MCF 10A (cell line): ENCODE measurements at regions not wholly inside any gene's neighbourhood (a gene's known extent, or its start where the extent isn't known, plus 50 kb on each side); places are given as distances from the start of the nearest gene placed in this dataset.

Source experiments
- BruUV-seq: library from RNA; stranded (reverse); fragments of 400-500 nt; replicated peaks from 2 replicates; lab custom pipeline; 2021; lab: Mats Ljungman, UMichigan
- CTCF ChIA-PET: fragments of 300-600 bp; sonication (Branson Sonifier 250); formaldehyde crosslinking; extraction: SDS; loops from one replicate; lab custom pipeline; 2021; ENCODE audit warnings: antibody characterized with exemption, inconsistent platforms; lab: Yijun Ruan, JAX
- POLR2A ChIA-PET: fragments of 300-600, 350-650 bp; sonication (Branson Sonifier 250); formaldehyde crosslinking; extraction: SDS; loops from one replicate; lab custom pipeline; 2020; ENCODE audit warnings: antibody characterized with exemption, inconsistent platforms; lab: Yijun Ruan, JAX
- DNase-seq: peaks from one replicate; pipeline ENCODE4 v3.0.0-alpha.2; 2018; ENCODE audit not compliant: unreplicated experiment
- H3K27ac Mint-ChIP-seq: one replicate; pipeline ENCODE4 v1.8.0; 2022; ENCODE audit warnings: mild to moderate bottlenecking, low read depth, mixed read lengths; ENCODE audit not compliant: unreplicated experiment
- H3K27me3 Mint-ChIP-seq: one replicate; pipeline ENCODE4 v1.8.0; 2022; ENCODE audit warnings: mixed read lengths; ENCODE audit not compliant: insufficient read depth, unreplicated experiment
- H3K36me3 Mint-ChIP-seq: one replicate; pipeline ENCODE4 v1.8.0; 2022; ENCODE audit warnings: mild to moderate bottlenecking, moderate library complexity, mixed read lengths; ENCODE audit not compliant: insufficient read depth, unreplicated experiment
- H3K4me1 Mint-ChIP-seq: one replicate; pipeline ENCODE4 v1.8.0; 2022; ENCODE audit warnings: mixed read lengths; ENCODE audit not compliant: insufficient read depth, unreplicated experiment
- H3K4me3 Mint-ChIP-seq: one replicate; pipeline ENCODE4 v1.8.0; 2022; ENCODE audit warnings: mild to moderate bottlenecking, moderate library complexity, mixed read lengths; ENCODE audit not compliant: unreplicated experiment
- H3K9me3 Mint-ChIP-seq: one replicate; pipeline ENCODE4 v1.8.0; 2022; ENCODE audit warnings: mixed read lengths; ENCODE audit not compliant: unreplicated experiment
- intact Hi-C: fragments of 100-400 bp; cut with micrococcal nuclease; formaldehyde crosslinking; loops from 2 replicates; pipeline ENCODE4 v1.14.1; 2022
- TF ChIP-seq, protein P1 (sequence below): fragments of 200-600 bp; IDR thresholded peaks from one replicate; pipeline ENCODE4 v1.8.0; 2022; ENCODE audit warnings: antibody characterized with exemption, mild to moderate bottlenecking; ENCODE audit not compliant: unreplicated experiment

DNA sequence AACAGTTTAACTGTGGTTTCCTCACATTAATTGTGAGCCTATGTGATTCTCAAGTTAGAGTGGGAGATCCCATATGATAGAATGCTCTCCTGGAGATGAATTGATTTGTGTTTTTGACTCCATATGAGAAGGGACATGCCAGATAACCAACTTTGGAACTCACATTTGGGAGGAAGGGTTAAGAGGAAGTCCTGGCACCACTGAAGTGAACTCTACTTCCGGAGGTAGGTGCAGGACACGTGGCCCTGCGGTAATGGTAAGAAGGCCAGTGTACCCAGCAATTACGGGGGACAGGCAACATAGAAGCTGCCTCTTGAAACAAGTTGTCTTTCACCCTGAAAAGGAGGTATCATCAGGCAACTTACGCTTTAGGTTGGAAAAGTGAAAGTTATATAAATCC is 146.6 kb upstream of the RFX3 start:
- H3K36me3 Mint-ChIP-seq = no peaks in the 10 kb centered on the region
- H3K4me3 Mint-ChIP-seq = no peak overlapping the region
- no peaks in the 10 kb centered on the region for H3K9me3 Mint-ChIP-seq
- BruUV-seq = no TSS peak
- TF ChIP-seq, protein P1, sequence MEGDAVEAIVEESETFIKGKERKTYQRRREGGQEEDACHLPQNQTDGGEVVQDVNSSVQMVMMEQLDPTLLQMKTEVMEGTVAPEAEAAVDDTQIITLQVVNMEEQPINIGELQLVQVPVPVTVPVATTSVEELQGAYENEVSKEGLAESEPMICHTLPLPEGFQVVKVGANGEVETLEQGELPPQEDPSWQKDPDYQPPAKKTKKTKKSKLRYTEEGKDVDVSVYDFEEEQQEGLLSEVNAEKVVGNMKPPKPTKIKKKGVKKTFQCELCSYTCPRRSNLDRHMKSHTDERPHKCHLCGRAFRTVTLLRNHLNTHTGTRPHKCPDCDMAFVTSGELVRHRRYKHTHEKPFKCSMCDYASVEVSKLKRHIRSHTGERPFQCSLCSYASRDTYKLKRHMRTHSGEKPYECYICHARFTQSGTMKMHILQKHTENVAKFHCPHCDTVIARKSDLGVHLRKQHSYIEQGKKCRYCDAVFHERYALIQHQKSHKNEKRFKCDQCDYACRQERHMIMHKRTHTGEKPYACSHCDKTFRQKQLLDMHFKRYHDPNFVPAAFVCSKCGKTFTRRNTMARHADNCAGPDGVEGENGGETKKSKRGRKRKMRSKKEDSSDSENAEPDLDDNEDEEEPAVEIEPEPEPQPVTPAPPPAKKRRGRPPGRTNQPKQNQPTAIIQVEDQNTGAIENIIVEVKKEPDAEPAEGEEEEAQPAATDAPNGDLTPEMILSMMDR = no peak
- POLR2A ChIA-PET = no interaction called here
- no peak for DNase-seq
- no peaks in the 10 kb centered on the region for H3K27me3 Mint-ChIP-seq
- H3K4me1 Mint-ChIP-seq = peaks cover 6% of the 10 kb centered on the region
- intact Hi-C loops = no loop called here
- no peak overlapping the region for H3K27ac Mint-ChIP-seq
- CTCF ChIA-PET = interaction anchor here (0.7 kb wide), 1 partner anchor 814 kb away, joined by 4 read pairs; no protein-coding TSS in a partner anchor

DNA sequence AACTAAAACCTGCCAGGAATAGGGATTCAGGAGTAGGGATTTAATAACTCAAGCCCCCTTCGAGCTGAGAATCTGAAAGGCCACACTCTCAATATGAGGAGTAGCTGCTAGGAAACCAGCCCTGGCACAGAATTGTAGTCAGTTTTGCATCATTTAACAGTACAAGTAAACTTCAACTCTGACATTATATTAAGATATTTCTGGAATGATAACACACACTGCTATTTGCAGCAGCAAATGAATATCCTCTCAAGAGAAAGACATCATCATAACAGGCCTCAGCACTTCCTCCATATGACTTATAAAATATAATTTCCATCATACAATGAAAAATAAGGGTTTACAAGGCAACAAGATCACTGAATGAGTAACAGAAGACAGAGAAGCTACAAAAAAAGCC is 138.2 kb upstream of the RFX3 start:
- TF ChIP-seq, protein P1 = no peak
- Mint-ChIP-seq H3K27me3 (no peaks in the 10 kb centered on the region), H3K9me3 (no peaks in the 10 kb centered on the region), H3K4me3 (no peak overlapping the region), H3K4me1 (no peaks in the 10 kb centered on the region), H3K36me3 (no peaks in the 10 kb centered on the region), H3K27ac (no peak overlapping the region)
- no peak for DNase-seq
- CTCF ChIA-PET = interaction anchor here (0.6 kb wide), 2 partner anchors 9 to 564 kb away, joined by 3 to 4 read pairs; no protein-coding TSS in a partner anchor
- intact Hi-C loops = no loop called here
- POLR2A ChIA-PET = no interaction called here
- no TSS peak for BruUV-seq

DNA sequence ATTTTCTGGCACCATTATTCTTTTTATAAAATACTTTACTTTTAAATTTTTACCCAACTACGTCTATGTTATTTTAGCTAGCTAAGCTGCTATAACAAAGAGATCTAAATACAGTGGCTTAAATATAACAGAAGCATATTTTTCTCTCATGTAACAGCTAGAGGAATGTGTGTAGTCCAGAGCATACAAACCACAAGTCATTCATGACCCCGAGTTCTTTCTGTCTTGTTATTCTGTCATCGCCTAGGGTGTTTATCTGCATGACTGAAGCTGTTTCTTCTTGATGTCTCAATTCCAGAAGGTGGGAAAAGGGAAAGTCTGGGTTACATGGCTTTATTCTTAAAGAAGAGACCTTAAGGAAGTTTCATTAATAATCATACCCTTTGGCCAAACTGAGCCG is 136.9 kb upstream of the RFX3 start:
- BruUV-seq = no TSS peak
- TF ChIP-seq, protein P1 = no peak
- POLR2A ChIA-PET = no interaction called here
- intact Hi-C loops = no loop called here
- H3K36me3 Mint-ChIP-seq = no peaks in the 10 kb centered on the region
- no peak for DNase-seq
- H3K27me3 Mint-ChIP-seq = no peaks in the 10 kb centered on the region
- H3K4me3 Mint-ChIP-seq = no peak overlapping the region
- CTCF ChIA-PET = no interaction called here
- no peaks in the 10 kb centered on the region for H3K4me1 Mint-ChIP-seq
- no peak overlapping the region for H3K27ac Mint-ChIP-seq
- no peaks in the 10 kb centered on the region for H3K9me3 Mint-ChIP-seq

DNA sequence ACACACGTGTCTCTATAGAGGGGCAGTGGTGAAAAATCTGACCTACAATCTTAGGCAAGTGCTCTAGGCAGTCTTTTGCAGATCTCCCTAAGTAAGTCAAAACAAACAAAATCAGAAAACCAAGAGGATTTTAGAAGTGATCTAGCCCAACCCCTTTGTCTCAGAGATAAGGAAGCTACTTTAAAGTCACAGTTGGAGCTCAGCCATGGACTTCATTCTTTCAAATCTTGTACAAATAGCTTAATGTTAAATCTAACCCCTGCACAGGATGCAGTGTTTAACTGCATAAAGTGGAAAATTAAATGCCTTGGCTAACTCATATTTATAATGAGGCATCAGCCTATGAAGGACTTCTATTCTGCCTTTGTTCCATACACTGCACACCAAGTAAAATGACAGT is 135.1 kb upstream of the RFX3 start:
- BruUV-seq = no TSS peak
- H3K4me3 Mint-ChIP-seq = no peak overlapping the region
- no peak overlapping the region for H3K27ac Mint-ChIP-seq
- intact Hi-C loops = no loop called here
- no peaks in the 10 kb centered on the region for H3K9me3 Mint-ChIP-seq
- ChIA-PET POLR2A (interaction anchor here (0.6 kb wide), 1 partner anchor 44 kb away, joined by 3 read pairs; no protein-coding TSS in a partner anchor), CTCF (no interaction called here)
- no peak for DNase-seq
- H3K27me3 Mint-ChIP-seq = peaks cover 9% of the 10 kb centered on the region
- no peaks in the 10 kb centered on the region for H3K36me3 Mint-ChIP-seq
- TF ChIP-seq, protein P1 = no peak
- H3K4me1 Mint-ChIP-seq = no peaks in the 10 kb centered on the region
